Adrenal gland (tissue), 9 donors: ENCODE measurements at regions not wholly inside any gene's neighbourhood (a gene's known extent, or its start where the extent isn't known, plus 50 kb on each side); places are given as distances from the start of the nearest gene placed in this dataset.

Experiments used
- DNase-seq, 7 donors: peaks; one replicate each; pipeline ENCODE4 v3.0.0-alpha.2; 2019 to 2020
- H3K27ac ChIP-seq, 5 donors: fragments of 200-600 bp; sonication (generic) in 4 of 5; 1 replicate in 3 of 5; 2 replicates in 2 of 5; pipeline versions ENCODE4 v1.5.1 to v1.8.0; 2016 to 2020; ENCODE audit warnings: mild to moderate bottlenecking in 1 of 5
- H3K27me3 ChIP-seq: fragments of 200-600 bp; 2 replicates; pipeline ENCODE4 v1.8.0; 2021
- H3K36me3 ChIP-seq, 2 donors: fragments of 200-600 bp; replicated peaks in 1 of 2; 1 replicate in 1 of 2; 2 replicates in 1 of 2; pipeline versions ENCODE4 v1.5.1 to v1.8.0; 2018 to 2022
- H3K4me1 ChIP-seq, 2 donors: fragments of 200-600 bp; replicated peaks in 1 of 2; 1 replicate in 1 of 2; 2 replicates in 1 of 2; pipeline versions ENCODE4 v1.5.1 to v1.8.0; 2018 to 2021
- H3K4me3 ChIP-seq, 4 donors: fragments of 200-600 bp; sonication (generic) in 3 of 4; one replicate each; pipeline ENCODE4 v1.5.1; 2016 to 2018
- H3K9me3 ChIP-seq, 3 donors: fragments of 200-600 bp; sonication (generic) in 1 of 3; replicated peaks in 1 of 3; 1 replicate in 2 of 3; 2 replicates in 1 of 3; pipeline versions ENCODE4 v1.5.1 to v1.8.0; 2016 to 2021
- POLR2A ChIP-seq, 2 donors: fragments of 450-650 bp; IDR thresholded peaks; one replicate each; pipeline ENCODE4 v1.6.1; 2017; ENCODE audit warnings: antibody characterized with exemption in 2 of 2, mild to moderate bottlenecking in 2 of 2, moderate library complexity in 1 of 2
- WGBS, 4 donors: extraction: QIAGEN DNeasy Blood & Tissue Kit in 2 of 4; methylation state at CpG; one replicate each; pipeline versions ENCODE4 v1.1.5 to v1.1.7; 2013 to 2017; 5-methylcytosine and 5-hydroxymethylcytosine counted together
- intact Hi-C, 2 donors: fragments of 100-400 bp; cut with DNase I; formaldehyde crosslinking; loops; one replicate each; pipeline versions ENCODE4 v1.14.1 to v1.15.0; 2022 to 2023
- TF ChIP-seq, protein P1 (sequence below), 6 experiments: fragments of 450-650 bp in 4 of 6; fragments of 200-600 bp in 2 of 6; sonication (generic) in 1 of 6; IDR thresholded peaks; 1 replicate in 5 of 6; 2 replicates in 1 of 6; pipeline versions ENCODE4 v1.5.1 to v1.8.0; 2016 to 2021; ENCODE audit warnings: antibody characterized with exemption in 6 of 6, mild to moderate bottlenecking in 2 of 6, moderate library complexity in 1 of 6
- donor health status: healthy with polysubstance abuse.
- donor health status: Bipolar disorder and iron deficiency.
- donor health status: DM: yes; HTN: yes; CAD: no.
- donor health status: DM: no; HTN: no; CAD: no.
- donor health status: DM: no; HTN: no; CAD: no.

DNA sequence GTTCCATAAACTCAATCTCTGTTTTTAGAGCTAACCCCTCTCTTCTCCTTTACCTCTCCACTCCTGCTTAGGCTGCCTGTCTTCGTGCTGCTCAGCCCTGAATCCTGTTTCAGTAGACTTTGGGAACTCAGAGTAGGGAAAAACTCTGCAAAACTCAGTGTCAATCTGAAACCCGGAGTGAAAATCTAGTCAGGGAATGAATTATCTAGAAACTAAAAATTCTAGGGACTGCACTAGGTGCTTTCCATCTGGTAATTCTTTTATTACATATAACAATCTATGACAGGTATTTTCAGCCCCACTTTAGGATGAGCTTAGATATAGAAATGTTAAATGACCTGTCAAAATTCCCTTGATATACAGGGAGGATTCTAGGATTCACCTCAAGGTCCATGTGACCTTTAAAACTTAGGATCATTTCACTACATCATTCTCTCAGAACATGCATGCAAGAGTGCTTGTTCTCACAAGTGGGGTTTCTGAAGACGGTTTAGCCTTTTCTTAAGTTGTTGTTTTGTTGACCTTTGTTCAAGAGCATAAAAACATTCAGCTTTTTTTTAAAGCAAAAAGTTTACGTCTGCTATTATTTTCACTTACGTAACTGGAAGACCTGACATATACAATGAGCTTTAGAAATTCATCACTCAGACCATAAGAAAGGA is 108.2 kb upstream of the MBNL1 start:
- intact Hi-C loops, result no loop called here
- Histone ChIP-seq H3K9me3 (no peaks in the 10 kb centered on the region), H3K36me3 (no peaks in the 10 kb centered on the region), H3K27me3 (no peaks in the 10 kb centered on the region), H3K4me1 (no peaks in the 10 kb centered on the region), H3K27ac (no peak overlapping the region), H3K4me3 (no peak overlapping the region)
- DNase-seq, result no peak
- WGBS, 4 donors, result 57 to 72% (median 62%) methylated on average over 5 of the region's 5 CpGs
- TF ChIP-seq POLR2A (IDR thresholded peaks at IDR 0.05), result no peak
- TF ChIP-seq, protein P1, sequence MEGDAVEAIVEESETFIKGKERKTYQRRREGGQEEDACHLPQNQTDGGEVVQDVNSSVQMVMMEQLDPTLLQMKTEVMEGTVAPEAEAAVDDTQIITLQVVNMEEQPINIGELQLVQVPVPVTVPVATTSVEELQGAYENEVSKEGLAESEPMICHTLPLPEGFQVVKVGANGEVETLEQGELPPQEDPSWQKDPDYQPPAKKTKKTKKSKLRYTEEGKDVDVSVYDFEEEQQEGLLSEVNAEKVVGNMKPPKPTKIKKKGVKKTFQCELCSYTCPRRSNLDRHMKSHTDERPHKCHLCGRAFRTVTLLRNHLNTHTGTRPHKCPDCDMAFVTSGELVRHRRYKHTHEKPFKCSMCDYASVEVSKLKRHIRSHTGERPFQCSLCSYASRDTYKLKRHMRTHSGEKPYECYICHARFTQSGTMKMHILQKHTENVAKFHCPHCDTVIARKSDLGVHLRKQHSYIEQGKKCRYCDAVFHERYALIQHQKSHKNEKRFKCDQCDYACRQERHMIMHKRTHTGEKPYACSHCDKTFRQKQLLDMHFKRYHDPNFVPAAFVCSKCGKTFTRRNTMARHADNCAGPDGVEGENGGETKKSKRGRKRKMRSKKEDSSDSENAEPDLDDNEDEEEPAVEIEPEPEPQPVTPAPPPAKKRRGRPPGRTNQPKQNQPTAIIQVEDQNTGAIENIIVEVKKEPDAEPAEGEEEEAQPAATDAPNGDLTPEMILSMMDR (IDR thresholded peaks at IDR 0.05), result no peak

GRCh38 chr3:152172460-152172859 is 96.3 kb upstream of the MBNL1 start:
- WGBS, 4 donors, result 82 to 94% (median 86%) methylated on average over 1 of the region's 1 CpG
- no peaks in the 10 kb centered on the region for H3K9me3 ChIP-seq
- H3K4me1 ChIP-seq, result no peaks in the 10 kb centered on the region
- TF ChIP-seq, protein P1 (IDR thresholded peaks at IDR 0.05), result no peak
- TF ChIP-seq POLR2A (IDR thresholded peaks at IDR 0.05), result no peak
- no peaks in the 10 kb centered on the region for H3K27me3 ChIP-seq
- H3K36me3 ChIP-seq, result no peaks in the 10 kb centered on the region
- intact Hi-C loops, result no loop called here
- H3K4me3 ChIP-seq, result no peak overlapping the region
- no peak for DNase-seq
- H3K27ac ChIP-seq, result no peak overlapping the region

DNA sequence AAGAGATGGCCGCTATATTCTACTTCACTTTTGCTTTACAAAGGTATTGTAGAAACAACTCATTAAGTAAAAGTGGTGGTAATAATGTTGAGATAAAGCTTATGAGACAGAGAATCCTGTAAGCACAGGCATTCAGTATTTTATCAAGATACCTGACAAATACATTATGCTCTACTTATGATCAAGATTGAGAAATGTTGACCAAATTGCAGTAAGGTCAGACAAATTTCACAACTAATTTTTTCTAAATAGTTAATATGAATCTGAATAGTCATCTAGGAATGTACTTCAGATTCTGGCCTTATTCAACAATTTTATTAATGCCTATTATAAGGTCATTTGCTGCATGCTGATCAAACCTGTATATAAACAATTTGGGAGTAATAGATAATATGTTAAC is 95.1 kb upstream of the MBNL1 start:
- Histone ChIP-seq H3K27me3 (no peaks in the 10 kb centered on the region), H3K4me1 (no peaks in the 10 kb centered on the region), H3K27ac (no peak overlapping the region), H3K36me3 (no peaks in the 10 kb centered on the region), H3K4me3 (no peak overlapping the region), H3K9me3 (no peaks in the 10 kb centered on the region)
- no peak for DNase-seq
- TF ChIP-seq, protein P1 (IDR thresholded peaks at IDR 0.05), result no peak
- no peak for TF ChIP-seq POLR2A (IDR thresholded peaks at IDR 0.05)
- WGBS, 4 donors, result 86 to 100% (median 92%) methylated on average over 1 of the region's 1 CpG
- intact Hi-C loops, result no loop called here

DNA sequence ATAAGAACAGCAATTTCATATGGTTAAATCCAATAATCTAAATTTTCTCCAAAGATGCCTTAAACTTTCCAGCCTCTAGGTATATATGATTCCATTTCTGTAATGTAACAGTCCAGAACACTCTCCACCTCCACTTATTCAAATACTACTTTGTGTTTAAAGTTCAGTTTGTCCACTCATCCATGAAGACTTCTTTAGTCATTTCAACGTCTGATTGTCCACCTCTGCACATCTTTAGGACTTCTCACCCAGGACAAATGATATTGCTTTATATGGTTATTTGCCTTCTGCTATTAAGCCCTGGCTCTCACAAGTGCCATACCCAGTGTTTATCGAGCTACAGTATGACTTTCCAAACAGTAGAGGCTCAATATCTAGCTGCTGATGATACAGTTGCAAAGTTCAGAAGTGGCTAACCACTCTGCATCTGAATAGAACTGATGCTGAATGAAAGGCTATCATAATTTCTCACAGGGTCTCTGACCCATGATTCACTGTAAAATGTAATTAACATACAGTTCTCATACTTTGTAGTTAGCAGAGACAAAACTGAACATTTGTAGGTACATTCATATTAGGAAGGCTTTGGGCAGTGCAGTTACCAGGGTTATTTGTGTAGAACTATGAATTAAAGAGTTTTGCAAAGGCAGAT is 93.7 kb upstream of the MBNL1 start:
- Histone ChIP-seq H3K27ac (no peak overlapping the region), H3K4me3 (no peak overlapping the region), H3K4me1 (no peaks in the 10 kb centered on the region), H3K36me3 (no peaks in the 10 kb centered on the region), H3K27me3 (no peaks in the 10 kb centered on the region), H3K9me3 (no peaks in the 10 kb centered on the region)
- intact Hi-C loops, result no loop called here
- TF ChIP-seq, protein P1 (IDR thresholded peaks at IDR 0.05), result no peak
- TF ChIP-seq POLR2A (IDR thresholded peaks at IDR 0.05), result no peak
- WGBS, 4 donors, result 66 to 80% (median 72%) methylated on average over 2 of the region's 2 CpGs
- no peak for DNase-seq
